Fibroblast of lung (primary cell): ENCODE measurements at regions not wholly inside any gene's neighbourhood (a gene's known extent, or its start where the extent isn't known, plus 50 kb on each side); places are given as distances from the start of the nearest gene placed in this dataset.

ENCODE experiments used
- EZH2 ChIP-seq: IDR thresholded peaks from 2 replicates; pipeline ENCODE4 v1.5.1; 2012; ENCODE audit warnings: low read length, control low read depth, mild to moderate bottlenecking; ENCODE audit errors: missing control alignments
- TF ChIP-seq, protein P1 (sequence below), 2 donors: IDR thresholded peaks in 1 of 2; conservative IDR thresholded peaks in 1 of 2; 1 replicate in 1 of 2; 2 replicates in 1 of 2; pipeline ENCODE4 v1.5.1; 2011 to 2012; ENCODE audit warnings: low read length in 2 of 2, control low read depth in 1 of 2, inconsistent platforms in 1 of 2, low read depth in 1 of 2, mild to moderate bottlenecking in 1 of 2

DNA sequence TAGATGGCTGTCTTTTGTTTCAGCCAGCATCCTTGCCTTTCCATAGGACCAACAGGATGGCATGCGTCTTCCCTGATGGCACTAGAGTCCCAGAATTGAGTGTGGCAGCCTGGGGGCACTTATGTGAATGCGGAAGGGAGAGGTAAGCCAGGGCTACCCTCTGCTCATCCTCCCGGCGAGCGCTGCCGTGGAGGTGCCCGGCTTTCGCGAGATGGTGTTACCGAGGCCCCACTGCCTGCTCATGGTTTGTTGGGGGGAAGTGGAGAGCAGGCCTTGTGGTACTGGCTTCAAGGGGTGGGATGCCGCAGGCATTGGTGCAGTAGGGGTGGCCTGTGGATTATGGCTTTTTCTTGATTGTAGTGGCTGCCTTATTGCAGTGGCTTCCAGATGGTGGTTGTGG is 174.3 kb downstream of the AACS start:
- TF ChIP-seq, protein P1, sequence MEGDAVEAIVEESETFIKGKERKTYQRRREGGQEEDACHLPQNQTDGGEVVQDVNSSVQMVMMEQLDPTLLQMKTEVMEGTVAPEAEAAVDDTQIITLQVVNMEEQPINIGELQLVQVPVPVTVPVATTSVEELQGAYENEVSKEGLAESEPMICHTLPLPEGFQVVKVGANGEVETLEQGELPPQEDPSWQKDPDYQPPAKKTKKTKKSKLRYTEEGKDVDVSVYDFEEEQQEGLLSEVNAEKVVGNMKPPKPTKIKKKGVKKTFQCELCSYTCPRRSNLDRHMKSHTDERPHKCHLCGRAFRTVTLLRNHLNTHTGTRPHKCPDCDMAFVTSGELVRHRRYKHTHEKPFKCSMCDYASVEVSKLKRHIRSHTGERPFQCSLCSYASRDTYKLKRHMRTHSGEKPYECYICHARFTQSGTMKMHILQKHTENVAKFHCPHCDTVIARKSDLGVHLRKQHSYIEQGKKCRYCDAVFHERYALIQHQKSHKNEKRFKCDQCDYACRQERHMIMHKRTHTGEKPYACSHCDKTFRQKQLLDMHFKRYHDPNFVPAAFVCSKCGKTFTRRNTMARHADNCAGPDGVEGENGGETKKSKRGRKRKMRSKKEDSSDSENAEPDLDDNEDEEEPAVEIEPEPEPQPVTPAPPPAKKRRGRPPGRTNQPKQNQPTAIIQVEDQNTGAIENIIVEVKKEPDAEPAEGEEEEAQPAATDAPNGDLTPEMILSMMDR (conservative IDR thresholded peaks at IDR 0.05 in 1 of 2, IDR thresholded peaks at IDR 0.05 in 1 of 2; ENCODE audit: low read depth in 1 of 2, low read length in 2 of 2), result no peak
- TF ChIP-seq EZH2, result no peak
